Ascending aorta (tissue), 2 donors: ENCODE measurements at regions not wholly inside any gene's neighbourhood (a gene's known extent, or its start where the extent isn't known, plus 50 kb on each side); places are given as distances from the start of the nearest gene placed in this dataset.
A peak's percentile ranks its signal among the peaks of the same experiment; 100 is the strongest.
"Not testable (repeated sequence)": the region's sequence is repeated elsewhere in the genome, so short reads cannot be mapped to it uniquely, and the experiment has no call there.

Experiments
- DNase-seq, 2 donors: peaks; one replicate each; pipeline ENCODE4 v3.0.0-alpha.2; 2019; ENCODE audit warnings: low spot score in 2 of 2
- H3K27ac ChIP-seq, 2 donors: fragments of 200-600 bp; sonication (generic); one replicate each; pipeline ENCODE4 v1.5.1; 2016 to 2017; ENCODE audit warnings: mild to moderate bottlenecking in 1 of 2
- H3K27me3 ChIP-seq: fragments of 200-600 bp; sonication (generic); one replicate; pipeline ENCODE4 v1.5.1; 2017
- H3K36me3 ChIP-seq, 2 donors: fragments of 200-600 bp; sonication (generic); one replicate each; pipeline ENCODE4 v1.5.1; 2016
- H3K4me1 ChIP-seq, 2 donors: fragments of 200-600 bp; sonication (generic); one replicate each; pipeline ENCODE4 v1.5.1; 2016 to 2017; ENCODE audit warnings: mild to moderate bottlenecking in 1 of 2
- H3K4me3 ChIP-seq, 2 donors: fragments of 200-600 bp; sonication (generic); one replicate each; pipeline ENCODE4 v1.5.1; 2016 to 2017; ENCODE audit warnings: mild to moderate bottlenecking in 1 of 2
- H3K9me3 ChIP-seq, 2 donors: fragments of 200-600 bp; sonication (generic); one replicate each; pipeline ENCODE4 v1.5.1; 2016
- CTCF ChIP-seq, 3 experiments: fragments of 200-600 bp in 2 of 3; fragments of 450-650 bp in 1 of 3; sonication (generic) in 2 of 3; IDR thresholded peaks; one replicate each; pipeline ENCODE4 v1.5.1; 2016 to 2019; ENCODE audit warnings: antibody characterized with exemption in 3 of 3, mild to moderate bottlenecking in 1 of 3, moderate library complexity in 1 of 3
- intact Hi-C: fragments of 100-400 bp; cut with DNase I; formaldehyde crosslinking; loops from one replicate; pipeline ENCODE4 v1.15.1; 2023

- DNase-seq: peak in 1 of 2 donors; percentile 62
- H3K9me3 ChIP-seq, H3K4me1 ChIP-seq, H3K27ac ChIP-seq, intact Hi-C loops, H3K36me3 ChIP-seq, H3K27me3 ChIP-seq: not testable (repeated sequence)
- peak in 1 of 3 experiments; percentile 13 for TF ChIP-seq CTCF (IDR thresholded peaks at IDR 0.05)
- H3K4me3 ChIP-seq: peak overlapping the region; percentile 21 to 49
These were observed 119.1 kb downstream of the PPIAL4A start for GRCh38 chr1:121008512-121009215.

DNA sequence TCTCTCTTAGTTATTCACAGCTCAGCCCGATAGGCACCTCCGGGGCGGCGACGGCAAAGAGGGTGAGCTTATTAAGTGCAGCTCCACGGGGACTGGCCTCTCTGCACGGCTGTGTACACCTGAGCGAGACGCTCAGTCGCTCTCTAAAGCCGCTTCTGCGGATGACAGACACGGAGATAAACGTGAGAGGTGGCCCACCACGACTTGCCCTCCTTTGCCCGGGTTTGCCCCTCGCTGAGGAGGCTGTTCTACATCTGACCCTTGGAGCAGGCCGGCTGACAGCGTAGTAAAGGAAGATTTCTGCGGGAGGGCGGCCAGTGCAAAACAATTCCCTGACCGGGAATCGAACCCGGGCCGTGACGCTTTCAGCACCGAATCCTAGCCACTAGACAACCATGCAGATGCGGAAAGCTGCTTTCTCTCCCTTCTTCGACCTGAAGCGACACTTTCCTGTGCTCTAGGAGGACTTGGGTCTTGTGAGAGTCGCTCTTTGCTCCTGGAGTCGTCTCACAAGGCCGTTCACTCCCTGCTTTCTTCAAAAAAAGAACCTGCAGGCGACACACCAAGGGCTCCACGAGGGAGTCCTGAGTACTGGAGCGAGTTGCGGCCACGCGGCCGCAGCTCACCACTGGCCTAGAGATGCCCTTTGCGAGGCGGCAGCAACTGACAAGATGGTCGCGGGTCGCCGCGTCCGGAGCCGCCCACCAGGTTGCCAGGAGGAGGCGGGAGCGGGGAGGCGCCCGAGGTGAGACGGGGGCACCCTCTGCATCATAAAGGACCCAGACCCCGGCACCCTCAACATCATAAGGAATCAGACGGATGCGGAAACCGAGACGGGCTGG is 119.9 kb downstream of the PPIAL4A start:
- DNase-seq, H3K27ac ChIP-seq, H3K27me3 ChIP-seq, intact Hi-C loops, H3K9me3 ChIP-seq, H3K36me3 ChIP-seq, H3K4me1 ChIP-seq: not testable (repeated sequence)
- peak overlapping the region; percentile 21 to 49 for H3K4me3 ChIP-seq

DNA sequence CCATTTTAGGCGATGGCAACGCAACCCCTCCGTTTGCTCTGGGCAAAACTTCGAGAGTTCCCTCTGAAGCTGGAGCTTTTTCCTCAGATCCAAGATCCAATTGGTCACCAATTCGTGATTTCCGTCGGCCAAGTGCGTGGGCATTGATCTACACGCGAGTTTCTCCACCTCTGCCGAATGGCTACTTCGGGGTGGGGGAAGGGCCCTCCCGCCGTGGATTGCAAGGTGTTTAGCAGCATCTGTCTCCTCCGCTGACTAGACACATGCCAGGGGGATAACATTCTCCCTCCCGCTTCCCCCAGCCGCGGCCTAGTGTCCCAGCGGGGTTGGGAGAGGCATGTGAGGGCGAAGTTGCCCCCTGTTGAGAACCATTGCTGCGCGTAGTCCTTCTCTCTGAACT is 120.6 kb downstream of the PPIAL4A start:
- H3K4me3 ChIP-seq, DNase-seq, H3K36me3 ChIP-seq, H3K4me1 ChIP-seq, intact Hi-C loops, H3K27me3 ChIP-seq, H3K9me3 ChIP-seq, H3K27ac ChIP-seq: not testable (repeated sequence)

DNA sequence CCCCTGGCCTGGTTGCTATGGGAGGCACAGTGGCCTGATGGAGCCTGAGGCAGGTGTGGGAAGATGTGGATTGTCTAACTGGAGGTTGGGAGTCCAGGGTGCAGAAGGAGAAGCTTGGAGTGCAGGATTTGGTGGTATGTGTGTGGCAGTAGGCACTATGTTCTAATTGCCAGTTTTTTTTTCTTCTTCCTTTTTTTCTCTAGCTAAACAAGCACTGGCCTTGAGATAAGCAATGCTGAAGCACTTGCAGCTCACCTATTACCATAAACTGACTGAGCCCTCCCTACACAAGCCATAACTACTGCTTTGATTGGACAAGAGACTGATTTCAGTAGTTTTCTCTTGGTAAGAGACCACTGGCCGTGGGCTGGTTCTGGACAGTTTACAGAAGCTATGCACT is 123.6 kb downstream of the PPIAL4A start:
- H3K4me3 ChIP-seq, DNase-seq, intact Hi-C loops, H3K36me3 ChIP-seq, H3K27ac ChIP-seq, H3K27me3 ChIP-seq, H3K9me3 ChIP-seq, H3K4me1 ChIP-seq: not testable (repeated sequence)

- H3K9me3 ChIP-seq, H3K27ac ChIP-seq, H3K36me3 ChIP-seq, H3K4me3 ChIP-seq, H3K27me3 ChIP-seq, DNase-seq, intact Hi-C loops, H3K4me1 ChIP-seq: not testable (repeated sequence)
These were observed 126.8 kb downstream of the PPIAL4A start for GRCh38 chr1:121016182-121017028.

DNA sequence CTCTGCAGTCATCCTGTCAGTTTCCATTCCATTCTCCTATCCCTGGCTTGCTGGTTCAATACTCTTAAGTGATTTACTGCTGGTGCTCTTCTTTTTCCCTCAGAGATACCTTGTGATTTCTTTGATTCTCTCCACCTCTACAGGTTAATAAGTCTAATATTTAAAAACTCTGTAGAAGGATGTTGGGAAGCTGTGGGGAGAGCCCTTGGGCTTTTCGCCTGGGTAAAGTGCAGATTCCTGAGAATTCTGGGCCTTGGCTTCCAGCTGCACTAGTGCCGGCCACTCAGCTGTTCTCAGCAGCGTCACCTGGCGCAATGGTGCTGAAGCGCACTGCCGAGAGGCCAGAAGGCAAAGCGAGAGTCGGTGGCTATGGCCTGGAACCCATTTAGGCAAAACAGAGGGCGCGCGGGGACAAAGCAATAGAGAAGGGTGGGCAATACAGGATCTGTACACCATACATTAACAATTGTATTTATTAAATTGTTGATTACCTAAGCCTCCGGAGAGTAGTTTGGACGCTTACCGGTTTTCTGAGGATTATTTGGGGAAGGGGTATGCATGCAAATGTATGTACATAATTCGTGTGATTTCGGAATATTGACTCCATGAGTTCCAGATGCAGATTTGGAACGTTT is 130.3 kb downstream of the PPIAL4A start:
- H3K9me3 ChIP-seq, H3K36me3 ChIP-seq, H3K4me1 ChIP-seq, H3K27ac ChIP-seq, H3K4me3 ChIP-seq, H3K27me3 ChIP-seq, DNase-seq, intact Hi-C loops: not testable (repeated sequence)

DNA sequence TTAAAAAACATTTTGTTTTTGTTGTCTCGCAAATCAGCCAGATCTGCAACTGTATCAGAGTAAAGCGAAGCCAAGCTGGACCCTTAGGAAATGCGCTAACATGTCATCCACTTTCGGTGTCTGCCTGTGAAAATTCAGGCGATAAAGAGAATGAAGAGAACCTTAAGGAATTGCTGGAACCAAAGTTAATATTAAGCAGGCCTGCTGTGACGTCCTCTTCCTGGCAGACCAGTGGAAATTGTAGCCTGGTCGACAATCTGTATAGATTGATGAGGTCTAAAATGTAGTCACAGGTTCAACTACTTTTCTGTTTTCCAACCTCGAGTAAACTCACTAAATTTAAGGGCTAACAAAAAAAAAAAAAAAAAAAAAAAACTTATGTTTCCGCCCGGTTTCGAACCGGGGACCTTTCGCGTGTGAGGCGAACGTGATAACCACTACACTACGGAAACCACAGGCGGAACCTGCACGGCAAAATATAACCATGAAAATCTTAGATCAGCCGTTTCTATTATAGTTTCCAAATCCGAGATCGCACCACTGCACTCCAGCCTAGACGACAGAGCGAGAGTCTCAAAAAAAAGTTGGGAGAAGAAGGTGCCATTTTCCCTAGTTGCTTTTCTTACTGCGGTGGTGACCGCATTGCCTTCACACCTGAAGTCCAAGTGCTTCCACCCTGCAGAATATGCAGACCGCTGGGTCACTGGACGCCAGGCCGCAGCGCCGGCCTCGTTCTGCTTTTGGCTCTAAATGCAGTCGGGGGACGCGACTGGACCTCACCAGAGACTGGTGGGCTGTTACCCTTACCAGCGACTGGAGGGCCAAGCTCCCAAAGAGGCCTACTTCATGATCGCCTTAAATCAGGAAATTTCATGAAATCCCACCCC is 131.0 kb downstream of the PPIAL4A start:
- H3K9me3 ChIP-seq, H3K27me3 ChIP-seq, H3K36me3 ChIP-seq, H3K27ac ChIP-seq, H3K4me1 ChIP-seq, intact Hi-C loops, H3K4me3 ChIP-seq: not testable (repeated sequence)
- peak in 1 of 2 donors; percentile 64 for DNase-seq

GRCh38 chr1:121021716-121022115 is 132.1 kb downstream of the PPIAL4A start:
- H3K36me3 ChIP-seq, H3K27ac ChIP-seq, H3K4me1 ChIP-seq, intact Hi-C loops, H3K27me3 ChIP-seq, H3K4me3 ChIP-seq, DNase-seq, H3K9me3 ChIP-seq: not testable (repeated sequence)

DNA sequence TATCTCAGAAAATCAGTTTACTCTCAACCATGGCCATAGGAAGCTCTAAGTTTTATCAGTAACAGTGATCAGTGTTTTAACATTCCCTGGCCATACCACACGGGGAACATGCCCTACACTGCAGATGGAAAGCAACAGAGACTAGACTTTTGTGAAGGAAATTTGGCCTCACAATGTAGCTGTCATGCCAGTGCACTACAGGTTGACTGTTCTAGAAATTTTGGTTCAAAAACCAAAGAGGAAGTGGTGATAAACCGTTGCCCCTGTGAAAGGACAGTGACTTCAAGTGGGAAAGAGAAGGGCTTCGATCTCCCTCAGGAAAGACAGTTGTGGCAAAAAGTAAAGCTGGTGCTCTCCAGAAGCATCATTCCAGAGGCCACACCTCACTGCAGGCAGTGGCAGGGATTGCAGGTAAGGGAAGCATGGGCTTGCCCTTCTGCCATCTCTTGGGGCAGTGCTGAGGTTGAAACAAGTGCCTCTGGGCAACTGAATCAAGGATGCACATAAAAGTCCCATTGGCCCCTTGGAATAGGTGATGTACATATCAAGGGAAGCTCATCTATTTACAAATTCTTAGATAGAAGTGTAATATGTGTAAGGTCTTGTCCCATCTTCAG is 143.4 kb downstream of the PPIAL4A start:
- H3K27me3 ChIP-seq, DNase-seq, H3K27ac ChIP-seq, H3K9me3 ChIP-seq, intact Hi-C loops, H3K4me1 ChIP-seq, H3K36me3 ChIP-seq, H3K4me3 ChIP-seq: not testable (repeated sequence)

DNA sequence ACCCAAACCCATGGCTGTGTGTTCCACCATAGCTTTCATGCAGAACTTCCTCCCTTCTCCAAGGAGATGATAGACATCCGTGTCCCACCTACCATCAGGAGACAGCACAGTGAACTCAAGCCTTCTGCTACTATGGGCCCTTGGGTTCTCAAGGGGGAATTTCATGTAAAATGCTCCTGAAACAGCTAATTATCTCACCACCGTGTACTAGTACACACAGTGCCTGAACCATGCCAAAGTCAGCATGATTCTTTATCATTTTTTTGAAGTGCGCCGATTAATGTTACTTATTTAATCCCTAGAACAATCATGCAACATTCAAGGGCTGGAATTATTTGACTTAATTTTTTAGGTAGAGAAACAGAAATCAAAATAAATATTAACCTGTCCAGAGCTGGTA is 147.2 kb downstream of the PPIAL4A start:
- H3K4me1 ChIP-seq, intact Hi-C loops, H3K9me3 ChIP-seq, H3K36me3 ChIP-seq, H3K27ac ChIP-seq, H3K4me3 ChIP-seq, DNase-seq, H3K27me3 ChIP-seq: not testable (repeated sequence)

DNA sequence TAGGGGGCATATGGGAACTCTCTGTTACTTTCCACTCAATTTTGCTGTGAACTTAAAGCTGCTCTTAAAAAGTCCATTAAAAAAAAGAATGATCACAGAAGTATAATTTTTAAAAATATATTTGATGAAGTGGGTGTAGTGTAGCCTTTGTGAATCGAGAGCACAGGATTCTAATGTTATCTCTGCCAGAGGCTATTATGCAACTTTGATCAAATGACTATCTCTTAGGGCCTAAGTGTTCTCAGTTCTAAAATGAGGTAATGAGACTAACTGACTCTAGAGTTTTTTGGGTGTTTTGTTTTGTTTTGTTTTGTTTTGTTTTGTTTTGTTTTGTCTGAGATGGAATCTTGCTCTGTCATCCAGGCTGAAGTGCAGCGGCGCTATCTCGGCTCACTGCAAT is 143.2 kb downstream of the FAM72B start:
- DNase-seq, intact Hi-C loops, H3K9me3 ChIP-seq, H3K36me3 ChIP-seq, H3K4me1 ChIP-seq, H3K27me3 ChIP-seq, H3K4me3 ChIP-seq, H3K27ac ChIP-seq: not testable (repeated sequence)
